Ishikawa (cell line): ENCODE measurements at regions not wholly inside any gene's neighbourhood (a gene's known extent, or its start where the extent isn't known, plus 50 kb on each side); places are given as distances from the start of the nearest gene placed in this dataset.

Experiments
- CEBPB ChIP-seq: IDR thresholded peaks from 2 replicates; pipeline ENCODE4 v1.6.1; 2012
- CREB1 ChIP-seq: IDR thresholded peaks from 2 replicates; pipeline ENCODE4 v1.6.1; 2012; ENCODE audit warnings: low read depth
- EGR1 ChIP-seq: IDR thresholded peaks from 2 replicates; pipeline ENCODE4 v1.6.1; 2012
- EP300 ChIP-seq: IDR thresholded peaks from 2 replicates; pipeline ENCODE4 v1.6.1; 2012; ENCODE audit warnings: borderline replicate concordance
- NFIC ChIP-seq: IDR thresholded peaks from 2 replicates; pipeline ENCODE4 v1.6.1; 2012
- RAD21 ChIP-seq: IDR thresholded peaks from 2 replicates; pipeline ENCODE4 v1.6.1; 2012; ENCODE audit warnings: low read depth
- REST ChIP-seq: IDR thresholded peaks from 2 replicates; pipeline ENCODE4 v1.6.1; 2012; ENCODE audit warnings: low read depth, mild to moderate bottlenecking
- TAF1 ChIP-seq: IDR thresholded peaks from 2 replicates; pipeline ENCODE4 v1.6.1; 2012; ENCODE audit warnings: low read depth, mild to moderate bottlenecking
- TCF12 ChIP-seq: IDR thresholded peaks from 2 replicates; pipeline ENCODE4 v1.6.1; 2012; ENCODE audit warnings: low read depth
- TEAD4 ChIP-seq: IDR thresholded peaks from 2 replicates; pipeline ENCODE4 v1.6.1; 2012
- USF1 ChIP-seq: IDR thresholded peaks from 2 replicates; pipeline ENCODE4 v1.6.1; 2012
- YY1 ChIP-seq: IDR thresholded peaks from 2 replicates; pipeline ENCODE4 v1.6.1; 2012; ENCODE audit warnings: low read depth
- ZBTB7A ChIP-seq: IDR thresholded peaks from 2 replicates; pipeline ENCODE4 v1.6.1; 2012; ENCODE audit warnings: low read depth
- TF ChIP-seq, protein P1 (sequence below): IDR thresholded peaks from 2 replicates; pipeline ENCODE4 v1.6.1; 2012

- TF ChIP-seq EP300 (no peak), EGR1 (no peak), RAD21 (no peak), TEAD4 (no peak), ZBTB7A (no peak), YY1 (no peak), CREB1 (no peak), TAF1 (no peak), CEBPB (no peak), REST (no peak), TCF12 (no peak), USF1 (no peak), NFIC (no peak)
- TF ChIP-seq, protein P1, sequence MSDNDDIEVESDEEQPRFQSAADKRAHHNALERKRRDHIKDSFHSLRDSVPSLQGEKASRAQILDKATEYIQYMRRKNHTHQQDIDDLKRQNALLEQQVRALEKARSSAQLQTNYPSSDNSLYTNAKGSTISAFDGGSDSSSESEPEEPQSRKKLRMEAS: no peak
Observed at GRCh38 chr12:30531731-30532678, 163.7 kb downstream of the IPO8 start.
